NCI-H2196 (cell line): ENCODE measurements at regions not wholly inside any gene's neighbourhood (a gene's known extent, or its start where the extent isn't known, plus 50 kb on each side); places are given as distances from the start of the nearest gene placed in this dataset.
"Not testable (repeated sequence)": the region's sequence is repeated elsewhere in the genome, so short reads cannot be mapped to it uniquely, and the experiment has no call there.

Experiments used
- DNase-seq: peaks from one replicate; lab custom pipeline; 2025; ENCODE audit not compliant: unreplicated experiment; lab: John Stamatoyannopoulos, UW

DNA sequence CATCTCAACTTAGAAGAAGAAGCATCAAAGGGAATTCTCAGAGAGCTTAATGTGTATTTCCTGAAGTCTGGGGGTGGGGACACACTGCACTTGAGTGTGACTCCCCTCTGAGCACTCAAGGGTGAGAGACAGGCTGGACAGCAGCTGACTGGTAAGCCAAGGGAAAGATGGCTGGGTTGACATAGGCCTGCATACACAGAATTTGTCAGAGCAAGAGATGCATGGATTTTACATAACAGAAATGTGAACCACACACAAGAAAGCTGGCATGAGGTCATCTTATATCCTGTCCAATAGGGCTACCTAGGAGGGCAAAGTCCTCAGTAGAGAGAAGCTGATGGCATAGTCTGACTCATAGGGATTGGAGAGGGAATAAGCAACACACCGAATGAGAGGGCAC, 114.3 kb upstream of the EPB41L4A start:
- DNase-seq = no peak

DNA sequence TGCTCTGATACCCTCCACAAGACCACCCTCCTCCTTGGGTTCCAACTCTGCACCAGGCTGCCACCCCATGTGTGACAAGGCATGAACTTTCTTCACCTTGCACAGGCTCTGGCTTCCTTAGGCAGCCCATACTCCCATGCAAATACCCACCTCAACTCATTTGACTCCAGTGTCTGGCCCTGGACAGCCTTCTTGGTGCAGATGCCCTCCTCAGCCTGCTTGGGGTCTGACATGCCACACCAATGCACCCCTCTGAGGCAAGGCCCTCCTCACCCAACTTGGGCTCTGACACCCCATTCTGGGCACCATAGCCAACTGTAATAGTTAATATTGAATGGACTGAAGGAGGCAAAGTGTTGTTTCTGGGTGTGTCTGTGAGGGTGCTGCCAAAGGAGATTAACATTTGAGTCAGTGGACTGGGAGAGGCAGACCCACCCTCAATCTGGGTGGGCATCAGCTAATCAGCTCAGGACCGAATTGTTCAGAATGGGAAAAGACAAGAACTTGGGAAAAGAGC, 115.0 kb upstream of the EPB41L4A start:
- DNase-seq = no peak

DNA sequence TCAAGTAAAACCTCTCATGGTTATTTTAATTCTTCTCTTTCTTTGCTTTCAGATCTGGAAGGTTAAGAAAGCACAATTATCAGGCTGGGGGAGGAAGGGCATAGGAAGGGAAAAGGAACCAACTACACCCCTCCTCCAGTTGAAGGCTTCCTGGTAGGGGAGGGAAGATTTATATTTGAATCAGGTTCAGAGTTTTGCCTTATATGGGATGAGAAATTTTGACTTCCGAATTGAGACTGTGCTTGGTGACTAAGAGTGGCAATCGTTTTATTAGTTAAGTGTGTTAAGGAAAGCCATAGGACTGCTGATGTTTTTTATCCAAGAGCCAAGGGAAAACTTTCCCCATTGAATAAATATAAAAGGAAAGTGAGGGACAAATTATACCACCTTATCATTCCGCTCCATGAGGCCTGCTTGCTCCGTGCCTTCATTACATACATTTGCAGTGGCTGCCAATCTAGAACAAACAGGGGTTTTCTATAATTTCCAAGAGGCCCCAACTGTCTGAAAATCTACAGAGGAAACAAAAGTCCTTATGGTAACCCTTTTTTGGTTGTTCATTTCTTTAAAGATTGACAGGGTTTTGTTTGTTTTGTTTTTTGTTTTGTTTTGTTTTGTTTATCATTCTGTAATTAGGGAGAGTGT, 115.7 kb upstream of the EPB41L4A start:
- no peak for DNase-seq

DNA sequence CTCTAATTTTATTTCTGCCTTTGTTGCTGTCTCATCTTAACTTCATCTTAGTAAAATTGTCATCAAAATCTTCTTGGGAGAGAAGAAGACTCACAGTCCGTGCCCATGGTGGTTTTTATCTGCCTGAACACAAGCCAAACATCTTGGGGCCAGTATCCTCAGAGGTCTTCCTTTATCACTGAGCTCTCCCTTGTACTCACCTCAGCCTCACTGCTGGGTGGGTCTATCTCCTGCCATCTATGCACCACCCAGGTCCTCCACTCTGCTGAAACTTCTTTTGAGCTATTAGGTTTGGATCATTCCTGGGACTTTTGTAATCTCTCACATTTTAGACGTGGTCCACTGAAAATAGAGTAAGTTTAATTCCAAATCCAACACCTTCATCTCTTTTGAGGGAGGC, 116.3 kb upstream of the EPB41L4A start:
- no peak for DNase-seq

DNA sequence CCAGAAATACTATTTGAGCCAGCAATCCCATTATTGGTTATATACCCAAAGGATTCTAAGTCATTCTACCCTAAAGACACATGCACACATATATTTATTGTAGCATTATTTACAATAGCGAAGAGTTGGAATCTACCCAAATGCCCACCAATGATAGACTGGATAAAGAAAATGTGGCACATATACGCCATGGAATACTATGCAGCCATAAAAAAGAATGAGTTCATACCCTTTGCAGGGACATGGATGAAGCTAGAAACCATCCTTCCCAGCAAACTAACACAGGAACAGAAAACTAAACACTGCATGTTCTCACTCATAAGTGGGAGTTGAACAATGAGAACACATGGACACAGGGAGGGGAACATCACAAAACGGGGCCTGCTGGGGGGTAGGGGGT, 125.5 kb upstream of the EPB41L4A start:
- not testable (repeated sequence) for DNase-seq

DNA sequence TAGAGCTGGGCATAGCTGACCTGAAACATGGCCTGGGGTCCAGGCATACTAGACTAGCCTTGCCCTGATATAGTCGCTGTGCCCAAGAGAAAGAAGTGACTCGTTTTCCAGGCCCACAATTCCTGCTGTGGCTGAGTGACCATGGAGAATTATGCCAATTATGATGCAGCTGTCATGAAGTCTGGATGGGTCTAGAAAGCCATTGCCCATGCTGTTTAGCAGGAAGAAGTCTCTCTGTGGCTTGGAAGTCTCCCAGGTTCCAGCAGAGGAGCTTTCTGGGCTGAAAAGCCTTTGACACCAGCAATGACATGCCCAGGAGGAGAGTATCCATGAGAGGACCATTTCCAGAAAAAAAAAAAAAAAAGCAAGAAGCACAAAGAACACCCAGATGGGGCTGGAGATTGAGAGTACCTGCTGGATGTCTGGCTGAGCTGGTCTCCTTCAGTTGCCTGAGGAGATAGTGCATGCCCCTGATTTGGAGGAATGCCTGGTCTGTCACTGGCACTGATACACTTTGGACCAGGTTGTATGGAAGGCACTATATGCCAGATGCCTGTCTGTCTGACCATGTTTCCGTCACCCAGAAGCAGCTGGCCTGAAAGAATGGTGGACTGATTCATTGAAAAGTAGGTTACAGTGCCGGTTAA, 128.0 kb upstream of the EPB41L4A start:
- DNase-seq = no peak

DNA sequence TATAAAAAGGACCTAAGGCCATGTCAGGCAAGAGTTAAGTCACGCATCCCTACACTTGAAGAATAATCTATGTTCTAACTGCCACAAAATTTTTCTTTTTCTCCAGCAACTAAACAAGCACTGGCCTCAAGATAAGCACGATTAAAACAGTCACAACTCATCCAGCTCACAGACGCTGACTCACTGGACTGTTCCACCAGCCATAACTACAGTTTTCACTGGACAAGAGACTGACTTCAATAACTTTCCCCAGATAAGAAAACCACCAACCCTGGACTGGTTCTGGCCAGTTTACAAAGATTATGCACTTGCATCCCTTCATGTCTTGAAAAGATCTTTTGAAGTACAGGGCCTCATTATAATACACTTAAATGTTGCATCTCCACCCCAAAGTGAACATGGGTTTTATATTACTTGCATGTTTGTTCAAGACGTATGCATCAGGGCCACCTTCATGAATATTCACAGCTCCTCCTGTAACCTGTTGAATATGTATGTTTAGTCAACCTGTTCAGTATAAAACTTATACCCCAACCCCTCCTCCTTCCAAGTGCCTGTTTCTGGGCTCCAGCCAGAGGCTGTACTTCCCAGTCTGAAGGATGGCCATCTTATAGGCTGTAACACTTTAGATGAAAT, 129.3 kb upstream of the EPB41L4A start:
- no peak for DNase-seq

DNA sequence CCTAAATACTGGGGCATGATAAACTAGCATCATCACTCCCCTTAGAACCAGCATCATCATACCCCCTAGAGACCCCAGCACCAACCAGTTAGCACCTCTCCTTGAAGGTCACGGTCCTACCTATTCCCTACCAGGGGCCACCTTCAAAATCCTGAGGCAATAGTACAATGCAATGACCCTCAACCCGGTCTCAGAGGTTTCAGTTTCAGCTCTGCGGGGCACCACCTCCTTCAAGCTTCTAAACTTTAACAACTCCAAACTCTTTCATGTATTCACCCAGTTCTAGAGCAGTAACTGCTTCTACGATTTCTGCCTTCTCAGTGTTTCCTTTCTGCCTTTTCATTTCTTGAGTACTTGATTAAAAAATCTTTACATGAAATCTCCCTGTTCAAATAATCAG, 130.1 kb upstream of the EPB41L4A start:
- DNase-seq = no peak

DNA sequence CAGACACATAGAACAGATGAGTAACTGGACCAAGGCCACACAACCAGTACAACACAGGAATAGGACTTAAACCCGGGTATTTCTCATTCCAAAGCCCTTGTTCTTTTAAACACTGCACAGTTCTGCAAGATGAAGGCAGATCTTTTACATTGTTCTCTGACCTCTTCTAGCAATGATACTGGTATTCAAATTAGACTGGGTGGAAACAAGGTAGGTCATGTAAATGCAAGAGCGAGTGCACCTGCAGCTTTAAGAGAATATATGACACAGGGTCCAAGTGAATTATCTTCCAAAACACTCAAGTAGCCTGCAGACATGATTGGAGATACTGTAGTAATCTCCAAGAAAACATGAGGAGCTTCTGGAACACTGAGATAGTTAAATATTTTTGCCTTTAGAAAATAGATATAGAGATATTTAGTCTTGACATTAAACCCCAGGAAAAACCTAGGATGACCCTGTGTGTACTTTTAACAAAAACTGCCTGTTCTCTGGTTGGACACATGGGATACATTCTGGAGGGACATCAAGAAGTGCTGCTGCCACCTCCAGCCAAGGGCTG, 130.6 kb upstream of the EPB41L4A start:
- DNase-seq = no peak

DNA sequence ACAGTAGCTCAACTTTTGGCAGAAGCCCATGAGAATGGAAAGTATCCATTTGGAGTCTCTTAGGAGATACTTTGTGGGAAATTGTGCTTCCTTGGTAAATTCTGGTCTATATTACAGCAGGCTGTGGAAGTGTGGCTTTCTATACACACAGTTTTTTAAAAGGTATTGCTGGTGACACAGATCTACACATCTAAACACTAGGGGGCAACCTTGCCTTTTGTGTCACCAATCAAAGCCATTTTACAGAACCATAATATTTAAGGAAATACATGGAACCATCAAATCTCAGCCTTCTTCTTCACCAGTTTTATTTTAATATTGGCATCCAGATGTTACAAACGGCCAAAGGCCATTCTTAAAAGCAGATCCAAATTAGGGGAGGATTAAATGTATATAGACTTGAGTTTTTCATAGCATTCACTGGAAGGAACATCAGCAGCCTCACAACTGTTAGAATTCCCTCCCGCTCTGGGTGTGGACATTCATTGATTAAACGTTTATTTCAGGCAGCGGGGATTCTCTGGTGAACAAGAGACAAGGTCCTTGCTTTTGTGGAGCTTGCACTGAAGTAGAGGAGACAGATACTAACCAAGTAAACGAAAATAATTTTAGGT, 132.4 kb upstream of the EPB41L4A start:
- DNase-seq = peak; percentile 37

DNA sequence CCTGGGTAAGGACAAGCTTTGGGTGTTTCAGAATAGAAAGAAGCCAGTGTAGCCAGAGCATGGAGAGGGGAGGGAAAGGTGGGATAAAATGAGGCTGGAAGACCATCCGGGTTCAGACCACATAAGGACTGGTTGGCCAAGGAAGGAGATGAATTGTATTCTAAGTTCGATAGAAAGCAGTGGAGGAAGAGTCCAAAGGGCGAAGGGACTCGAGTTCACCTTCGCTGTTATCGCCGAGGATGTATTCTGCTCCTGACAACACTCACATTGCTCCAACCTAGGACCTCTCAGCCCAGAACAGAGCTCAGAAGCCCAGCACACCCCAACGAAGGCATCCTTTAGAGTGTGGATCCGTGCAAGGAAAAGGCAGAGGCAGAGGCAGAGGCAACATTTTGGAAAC, 133.1 kb upstream of the EPB41L4A start:
- no peak for DNase-seq

DNA sequence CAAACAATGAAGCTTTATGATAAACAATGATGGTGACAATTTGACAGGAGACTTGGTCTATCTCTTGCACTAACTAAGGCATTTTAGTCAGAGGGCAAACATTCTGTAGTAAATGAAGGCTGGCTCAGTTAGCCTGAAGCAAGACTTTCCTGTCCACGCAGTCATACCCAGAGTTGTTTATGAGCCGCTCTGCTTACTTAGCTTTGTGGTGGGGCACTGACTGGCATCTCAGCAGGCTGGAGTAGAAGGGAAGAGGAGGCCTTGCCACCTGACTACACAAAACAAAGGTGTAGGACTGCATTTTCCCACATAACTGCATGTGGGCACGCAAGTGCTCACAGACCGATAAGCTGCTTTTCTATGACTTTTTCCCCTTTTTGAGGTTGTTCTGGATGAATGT, 133.7 kb upstream of the EPB41L4A start:
- no peak for DNase-seq

DNA sequence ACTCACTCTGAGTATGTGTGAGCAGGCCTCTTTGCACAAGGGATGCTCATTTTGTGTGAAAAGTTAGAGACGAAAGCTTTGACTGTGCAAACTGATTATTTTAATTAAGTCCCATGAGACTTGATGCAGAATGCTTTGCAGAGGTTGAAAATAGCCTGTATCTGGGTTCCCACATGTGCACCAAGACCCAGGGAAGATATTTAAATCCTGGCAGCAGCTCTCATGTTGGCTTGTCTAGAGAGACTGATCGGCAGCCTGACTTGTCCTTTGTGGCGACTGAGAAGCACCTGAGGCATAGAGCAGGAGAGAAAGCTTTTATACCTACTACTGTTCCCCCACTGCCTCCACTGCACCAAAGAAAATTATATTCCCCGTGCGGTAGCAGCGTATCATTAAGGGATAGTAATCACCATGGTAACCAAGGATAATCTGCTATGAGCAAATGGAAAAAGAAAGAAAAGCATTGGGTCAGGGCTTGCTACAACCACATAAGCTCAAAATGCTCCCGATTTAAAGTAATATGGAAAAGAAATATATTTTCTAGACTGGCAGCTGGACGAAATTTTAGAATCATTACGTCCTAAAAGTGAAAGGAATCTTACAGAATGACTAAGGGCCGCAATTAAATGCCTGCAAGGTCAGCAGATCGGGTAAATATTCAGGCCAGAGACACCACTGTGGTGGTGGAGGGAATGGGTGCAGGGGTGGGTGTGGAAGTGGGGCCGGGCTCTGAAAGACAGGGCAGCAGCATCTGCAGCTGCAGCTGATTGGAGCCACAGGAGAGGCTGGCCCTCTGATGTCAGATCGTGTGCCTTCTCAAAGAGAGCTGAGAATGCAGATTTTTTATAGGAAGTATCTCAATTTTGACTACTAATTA, 135.3 kb upstream of the EPB41L4A start:
- no peak for DNase-seq

DNA sequence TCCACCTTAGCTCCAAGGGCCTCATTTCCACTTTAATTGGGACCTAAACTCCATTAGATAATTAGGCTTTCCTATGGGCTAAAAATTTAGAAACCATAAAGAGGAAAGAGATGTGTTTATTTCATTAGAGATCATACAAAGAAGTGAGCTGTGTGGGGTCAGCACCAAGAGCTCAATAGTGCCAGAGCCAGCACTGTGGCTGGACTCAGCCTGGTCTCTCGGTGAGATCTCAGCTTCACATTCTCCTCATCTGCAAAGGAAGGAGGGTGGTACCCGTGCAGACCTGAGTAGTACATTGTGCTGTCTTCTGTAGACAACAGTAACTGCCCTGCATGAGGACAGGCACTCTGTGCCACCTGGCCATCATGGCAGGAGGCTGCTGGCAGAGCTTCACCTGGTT, 136.1 kb upstream of the EPB41L4A start:
- DNase-seq = no peak

DNA sequence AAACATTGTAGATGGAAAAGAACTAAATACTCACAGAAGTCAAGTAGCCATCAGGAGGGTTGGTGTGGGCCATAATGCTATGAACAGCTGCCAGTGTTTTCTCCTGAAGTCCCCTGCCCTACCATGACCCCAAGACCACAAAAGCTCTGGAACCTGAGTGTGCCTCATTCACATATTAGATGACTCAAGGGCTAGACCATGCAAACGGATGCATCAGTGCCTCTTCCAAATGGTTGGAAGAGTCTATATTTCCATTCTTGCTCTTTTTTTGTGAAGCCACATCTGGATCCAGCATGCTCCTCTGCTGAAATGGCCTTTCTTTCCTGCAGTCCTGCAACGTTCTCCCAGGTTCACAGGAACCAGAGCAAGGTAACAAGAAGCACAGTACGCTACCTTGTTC, 136.6 kb upstream of the EPB41L4A start:
- no peak for DNase-seq

DNA sequence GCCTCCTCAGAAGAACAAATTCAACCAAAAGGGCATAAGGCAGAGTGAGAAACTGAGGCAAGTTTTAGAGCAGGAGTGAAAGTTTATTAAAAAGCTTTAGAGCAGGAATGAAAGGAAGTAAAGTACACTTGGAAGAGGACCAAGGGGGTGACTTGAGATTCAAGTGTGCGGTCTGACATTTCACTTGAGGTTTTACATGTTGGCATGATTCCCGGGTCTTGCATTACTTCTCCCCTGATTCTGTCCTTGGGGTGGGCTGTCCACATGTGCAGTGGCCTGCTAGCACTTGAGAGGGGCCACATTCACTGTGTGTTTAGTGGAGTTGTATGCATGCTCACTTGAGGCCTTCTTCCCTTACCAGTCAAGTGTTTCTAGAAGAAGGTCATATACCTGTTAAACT, 140.4 kb upstream of the EPB41L4A start:
- not testable (repeated sequence) for DNase-seq

DNA sequence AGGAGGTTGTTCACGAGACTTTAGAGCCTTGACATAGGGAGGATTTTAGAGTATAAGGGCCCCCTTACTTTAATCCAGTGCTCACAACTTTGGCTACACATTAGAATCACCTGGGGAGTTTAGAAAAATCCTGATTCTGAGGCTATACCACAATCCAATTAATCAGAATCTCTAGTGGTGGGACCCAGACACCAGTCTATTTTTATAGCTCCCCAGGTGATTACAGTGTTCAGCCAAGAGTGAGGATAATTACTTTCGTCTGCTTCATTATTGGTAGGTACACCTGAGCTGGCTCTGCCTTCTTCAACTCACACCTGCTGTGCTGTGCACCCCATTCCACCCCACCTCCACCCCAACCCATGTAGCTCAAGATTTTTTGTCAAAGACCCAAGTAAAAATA, 141.3 kb upstream of the EPB41L4A start:
- DNase-seq = no peak

DNA sequence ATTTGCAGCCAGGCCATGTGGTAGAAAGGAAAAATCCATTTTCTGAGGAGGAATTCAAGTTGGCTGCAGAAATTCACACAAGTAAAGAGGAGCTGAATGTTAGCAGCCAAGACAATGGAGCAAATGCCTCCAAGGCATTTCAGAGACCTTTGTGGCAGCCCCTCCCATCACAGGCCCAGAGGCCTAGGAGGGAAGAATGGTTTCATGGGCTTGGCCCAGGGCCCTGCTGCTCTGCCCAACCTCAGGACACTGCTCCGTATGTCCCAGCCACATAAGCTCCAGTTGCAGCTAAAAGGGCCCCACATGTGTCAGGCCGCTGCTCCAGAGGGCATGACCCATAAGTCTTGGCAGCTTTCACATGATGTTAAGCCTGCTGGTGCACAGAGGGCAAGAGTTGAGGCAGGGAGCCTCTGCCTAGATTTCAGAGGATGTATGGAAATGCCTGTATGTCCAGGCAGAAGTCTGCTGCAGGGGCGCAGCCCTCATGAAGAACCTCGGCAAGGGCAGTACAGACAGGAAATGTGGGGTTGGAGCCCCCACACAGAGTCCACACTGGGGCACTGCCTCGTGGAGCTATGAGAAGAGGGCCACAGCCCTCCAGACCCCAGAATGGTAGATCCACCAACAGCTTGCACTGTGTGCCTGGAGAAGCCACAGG, 144.2 kb upstream of the EPB41L4A start:
- DNase-seq = no peak

DNA sequence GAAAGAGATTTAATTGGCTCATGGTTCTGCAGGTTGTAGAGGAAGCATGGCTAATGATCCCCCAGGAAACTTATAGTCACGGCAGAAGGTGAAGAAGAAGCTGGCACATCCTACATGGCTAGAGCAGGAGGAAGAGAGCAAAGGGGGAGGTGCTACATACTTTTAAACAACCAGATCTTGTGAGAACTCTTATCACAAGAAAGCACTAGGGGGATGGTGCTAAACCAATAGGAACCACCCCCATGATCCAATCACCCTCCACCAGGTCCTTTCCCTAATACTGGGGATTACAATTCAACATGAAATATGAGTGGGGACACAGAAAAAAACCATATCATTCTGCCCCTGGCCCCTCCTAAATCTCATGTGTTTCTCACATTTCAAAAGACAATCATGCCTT, 147.2 kb upstream of the EPB41L4A start:
- no peak for DNase-seq

DNA sequence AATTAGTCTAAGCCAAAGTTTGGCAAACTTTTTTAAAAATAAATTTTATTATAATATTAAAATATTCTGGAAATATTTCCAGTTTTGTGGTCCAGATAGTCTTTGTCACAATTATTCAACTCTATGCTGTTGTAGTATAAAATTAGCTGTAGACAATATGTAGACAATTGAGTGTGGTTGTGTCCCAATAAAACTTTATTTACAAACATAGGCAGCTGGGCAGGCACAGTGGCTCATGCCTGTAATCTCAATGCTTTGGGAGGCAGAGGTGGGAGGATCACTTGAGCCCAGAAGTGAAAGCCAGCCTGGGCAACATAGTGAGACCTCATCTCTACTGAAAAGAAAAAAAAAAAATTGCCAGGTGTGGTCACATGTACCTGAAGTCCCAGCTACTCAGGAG, 150.5 kb upstream of the EPB41L4A start:
- no peak for DNase-seq
